ENCODE measurements at regions not wholly inside any gene's neighbourhood (a gene's known extent, or its start where the extent isn't known, plus 50 kb on each side); places are given as distances from the start of the nearest gene placed in this dataset.

DNA sequence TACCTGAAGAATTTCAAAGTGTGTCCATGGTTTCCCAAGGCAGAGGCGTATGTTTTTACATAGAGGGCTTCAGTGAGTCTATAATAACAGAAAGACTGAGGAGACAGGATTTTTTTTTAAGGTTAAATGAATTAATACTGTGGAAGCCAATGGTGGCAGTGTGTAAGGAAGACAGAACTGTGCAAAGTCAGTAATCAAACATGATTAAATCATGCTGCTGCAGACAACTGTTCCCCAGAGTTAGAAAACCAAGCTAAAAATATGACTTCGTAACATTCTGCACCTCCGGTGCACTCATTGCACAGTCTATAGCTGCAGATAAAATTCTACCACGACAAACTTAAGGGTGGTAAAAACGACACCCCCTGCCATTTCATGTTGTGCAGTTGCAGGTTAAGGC lies 309.6 kb upstream of the TRIB2 start:
- intact Hi-C loops (cut with DNase I, micrococcal nuclease), result no loop called here
- Histone ChIP-seq H3K4me3 (no peak overlapping the region), H3K9me3 (no peaks in the 10 kb centered on the region), H3K4me1 (ENCODE audit: low read depth) (no peaks in the 10 kb centered on the region), H3K36me3 (ENCODE audit: low read depth) (no peaks in the 10 kb centered on the region)
- DNase-seq, result no peak
- TF ChIP-seq, protein P1, sequence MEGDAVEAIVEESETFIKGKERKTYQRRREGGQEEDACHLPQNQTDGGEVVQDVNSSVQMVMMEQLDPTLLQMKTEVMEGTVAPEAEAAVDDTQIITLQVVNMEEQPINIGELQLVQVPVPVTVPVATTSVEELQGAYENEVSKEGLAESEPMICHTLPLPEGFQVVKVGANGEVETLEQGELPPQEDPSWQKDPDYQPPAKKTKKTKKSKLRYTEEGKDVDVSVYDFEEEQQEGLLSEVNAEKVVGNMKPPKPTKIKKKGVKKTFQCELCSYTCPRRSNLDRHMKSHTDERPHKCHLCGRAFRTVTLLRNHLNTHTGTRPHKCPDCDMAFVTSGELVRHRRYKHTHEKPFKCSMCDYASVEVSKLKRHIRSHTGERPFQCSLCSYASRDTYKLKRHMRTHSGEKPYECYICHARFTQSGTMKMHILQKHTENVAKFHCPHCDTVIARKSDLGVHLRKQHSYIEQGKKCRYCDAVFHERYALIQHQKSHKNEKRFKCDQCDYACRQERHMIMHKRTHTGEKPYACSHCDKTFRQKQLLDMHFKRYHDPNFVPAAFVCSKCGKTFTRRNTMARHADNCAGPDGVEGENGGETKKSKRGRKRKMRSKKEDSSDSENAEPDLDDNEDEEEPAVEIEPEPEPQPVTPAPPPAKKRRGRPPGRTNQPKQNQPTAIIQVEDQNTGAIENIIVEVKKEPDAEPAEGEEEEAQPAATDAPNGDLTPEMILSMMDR (IDR thresholded peaks at IDR 0.05), result no peak
- no peak for ATAC-seq

DNA sequence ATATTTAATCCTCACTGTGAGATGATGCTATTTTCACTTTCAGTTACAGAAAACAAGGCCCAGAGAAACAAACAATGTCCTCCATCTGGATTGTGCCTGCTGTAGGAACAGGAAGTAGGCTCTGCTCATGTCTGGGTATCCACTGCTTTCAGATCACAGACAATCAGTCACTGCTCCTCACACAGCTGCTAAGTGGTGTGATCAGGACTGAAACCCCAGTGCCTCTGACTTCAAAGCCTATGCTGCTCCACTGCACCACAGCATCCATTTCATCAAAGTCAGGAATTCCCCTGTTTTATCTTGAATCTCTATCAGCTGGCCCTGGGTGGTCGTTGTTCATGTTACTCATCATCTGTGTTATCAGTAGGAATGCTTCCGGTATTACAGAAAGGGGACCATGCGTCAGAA lies 303.8 kb upstream of the TRIB2 start:
- no peaks in the 10 kb centered on the region for H3K36me3 ChIP-seq (ENCODE audit: low read depth)
- TF ChIP-seq, protein P1 (IDR thresholded peaks at IDR 0.05), result no peak
- H3K4me1 ChIP-seq (ENCODE audit: low read depth), result no peaks in the 10 kb centered on the region
- ATAC-seq (peak; percentile 23), DNase-seq (no peak)
- H3K9me3 ChIP-seq, result no peaks in the 10 kb centered on the region
- H3K4me3 ChIP-seq, result no peak overlapping the region
- intact Hi-C loops (cut with DNase I, micrococcal nuclease), result no loop called here

DNA sequence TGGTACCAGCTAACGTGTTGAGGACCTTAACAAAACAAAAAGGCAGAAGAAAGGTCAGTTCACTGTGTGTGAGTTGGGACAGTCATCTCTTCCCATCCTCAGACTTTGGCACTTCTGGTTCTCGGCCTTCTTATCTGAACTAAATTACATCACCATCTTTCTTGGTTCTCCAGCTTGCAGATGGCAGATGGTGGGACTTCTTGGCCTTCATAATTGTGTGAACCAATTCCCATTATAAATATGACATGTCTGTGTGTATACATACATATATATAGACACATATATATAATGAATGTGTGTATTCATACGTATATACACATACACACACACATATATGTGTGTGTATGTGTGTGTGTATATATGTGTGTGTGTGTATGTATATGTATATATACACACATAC lies 301.2 kb upstream of the TRIB2 start:
- H3K9me3 ChIP-seq, result no peaks in the 10 kb centered on the region
- TF ChIP-seq, protein P1 (IDR thresholded peaks at IDR 0.05), result no peak
- intact Hi-C loops (cut with DNase I, micrococcal nuclease), result no loop called here
- H3K36me3 ChIP-seq (ENCODE audit: low read depth), result no peaks in the 10 kb centered on the region
- ATAC-seq, result no peak
- no peak for DNase-seq
- no peaks in the 10 kb centered on the region for H3K4me1 ChIP-seq (ENCODE audit: low read depth)
- no peak overlapping the region for H3K4me3 ChIP-seq

DNA sequence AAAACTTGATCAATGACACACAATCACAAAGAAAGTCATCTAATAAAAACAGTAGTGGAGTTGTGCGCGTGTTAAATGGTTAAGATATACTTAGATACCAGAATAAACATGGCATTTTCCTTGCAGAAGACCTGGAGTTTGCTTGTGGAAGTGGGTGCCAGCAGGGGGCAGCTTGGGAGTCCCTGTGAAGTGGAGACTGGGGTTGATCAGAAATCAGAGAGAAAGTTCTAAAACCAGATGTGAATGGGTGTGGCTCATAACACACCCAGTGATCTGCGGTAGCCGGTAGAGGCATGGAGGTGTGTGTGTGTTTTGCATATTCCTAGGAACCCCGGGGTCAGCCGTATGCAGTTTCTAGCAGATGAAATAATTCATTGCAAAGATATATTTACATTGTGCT lies 300.1 kb upstream of the TRIB2 start:
- no peaks in the 10 kb centered on the region for H3K36me3 ChIP-seq (ENCODE audit: low read depth)
- H3K4me3 ChIP-seq, result no peak overlapping the region
- H3K4me1 ChIP-seq (ENCODE audit: low read depth), result no peaks in the 10 kb centered on the region
- H3K9me3 ChIP-seq, result no peaks in the 10 kb centered on the region
- intact Hi-C loops (cut with DNase I, micrococcal nuclease), result no loop called here
- ATAC-seq, result peak; percentile 53
- peak in 2 of 3 donors; percentile 35 to 38 for DNase-seq
- TF ChIP-seq, protein P1 (IDR thresholded peaks at IDR 0.05), result no peak

DNA sequence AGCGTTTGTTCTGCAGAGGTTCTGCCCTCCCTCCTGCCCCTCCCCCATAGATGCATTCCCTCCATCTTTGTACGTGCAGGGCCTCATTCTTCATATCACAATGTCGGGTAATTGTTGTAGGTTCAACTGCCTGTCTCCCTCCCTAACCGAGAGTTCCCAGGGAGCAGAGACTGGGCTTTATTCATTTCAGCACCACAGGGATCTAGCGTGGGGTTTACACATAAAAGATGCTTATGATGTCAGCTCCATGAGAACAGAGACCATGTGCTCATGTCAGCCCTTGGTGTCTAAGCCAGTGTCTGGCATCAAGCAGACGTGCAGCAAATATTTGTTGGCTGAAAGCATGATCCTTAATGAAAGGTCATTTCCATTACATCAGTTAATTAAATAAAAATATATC lies 298.9 kb upstream of the TRIB2 start:
- Histone ChIP-seq H3K4me3 (no peak overlapping the region), H3K4me1 (ENCODE audit: low read depth) (no peaks in the 10 kb centered on the region), H3K36me3 (ENCODE audit: low read depth) (no peaks in the 10 kb centered on the region), H3K9me3 (no peaks in the 10 kb centered on the region)
- ATAC-seq (no peak), DNase-seq (no peak)
- TF ChIP-seq, protein P1 (IDR thresholded peaks at IDR 0.05), result no peak
- intact Hi-C loops (cut with DNase I, micrococcal nuclease), result no loop called here

DNA sequence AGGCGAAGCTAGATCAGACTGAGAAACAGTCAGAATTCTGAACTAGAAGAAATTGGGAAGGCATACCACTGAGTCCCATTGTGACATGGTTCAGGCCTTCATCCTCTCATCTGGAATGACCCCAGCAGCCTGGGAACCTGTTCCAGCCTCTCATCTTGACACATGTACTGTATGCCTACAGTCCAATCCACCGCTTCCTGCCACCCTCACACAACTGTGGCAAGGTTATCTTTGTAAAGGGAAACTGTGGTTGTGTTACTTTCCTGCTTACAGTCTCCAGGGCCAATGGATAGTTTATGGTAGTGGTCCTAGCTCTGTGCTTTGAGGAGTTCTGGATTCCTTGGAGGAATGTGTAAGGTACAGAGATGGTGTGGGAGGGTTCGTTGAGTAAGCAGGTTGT lies 296.9 kb upstream of the TRIB2 start:
- intact Hi-C loops (cut with DNase I, micrococcal nuclease), result no loop called here
- Histone ChIP-seq H3K36me3 (ENCODE audit: low read depth) (no peaks in the 10 kb centered on the region), H3K9me3 (no peaks in the 10 kb centered on the region), H3K4me3 (no peak overlapping the region), H3K4me1 (ENCODE audit: low read depth) (no peaks in the 10 kb centered on the region)
- ATAC-seq, result no peak
- DNase-seq, result no peak
- TF ChIP-seq, protein P1 (IDR thresholded peaks at IDR 0.05), result no peak

Measured in mucosa of descending colon (tissue), 3 donors.